22Rv1 (cell line): ENCODE measurements at regions not wholly inside any gene's neighbourhood (a gene's known extent, or its start where the extent isn't known, plus 50 kb on each side); places are given as distances from the start of the nearest gene placed in this dataset.

Source experiments
- CTCF ChIP-seq: fragments of 450-650 bp; IDR thresholded peaks from 2 replicates; pipeline ENCODE4 v1.5.1; 2017; ENCODE audit warnings: mild to moderate bottlenecking
- ZFX ChIP-seq: fragments of 450-650 bp; IDR thresholded peaks from 2 replicates; pipeline ENCODE4 v1.6.1; 2017; ENCODE audit warnings: antibody characterized with exemption, borderline replicate concordance

GRCh38 chr12:90106568-90106967 is 397.9 kb upstream of the ATP2B1 start:
- TF ChIP-seq CTCF: no peak
- TF ChIP-seq ZFX: no peak
